ENCODE measurements at regions not wholly inside any gene's neighbourhood (a gene's known extent, or its start where the extent isn't known, plus 50 kb on each side); places are given as distances from the start of the nearest gene placed in this dataset.
"Not testable (repeated sequence)": the region's sequence is repeated elsewhere in the genome, so short reads cannot be mapped to it uniquely, and the experiment has no call there.

DNA sequence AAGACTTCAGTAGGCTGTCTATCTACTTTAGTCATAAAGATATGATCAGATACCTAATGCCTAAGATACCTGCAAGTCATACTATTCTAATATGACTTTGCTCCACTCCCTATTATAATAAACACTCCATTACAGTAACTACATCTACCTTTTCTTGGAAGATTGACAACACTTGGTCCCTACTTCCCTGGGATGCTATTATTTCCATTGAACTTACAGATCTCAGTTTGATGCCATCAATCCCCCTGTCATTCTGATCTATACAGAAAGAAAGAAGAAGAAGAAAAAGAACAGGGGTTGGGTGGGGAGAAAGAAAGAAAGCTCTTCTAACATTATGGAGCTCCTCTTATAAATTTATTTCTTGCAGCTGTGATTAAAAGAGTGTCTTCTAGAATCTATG is 889.1 kb upstream of the NRXN1 start:
- Mint-ChIP-seq H3K4me1 (ENCODE audit: low read depth in 2 of 2) (no peaks in the 10 kb centered on the region), H3K9me3 (peaks cover 25% of the 10 kb centered on the region), H3K27me3 (no peaks in the 10 kb centered on the region), H3K27ac (no peak overlapping the region), H3K4me3 (no peak overlapping the region), H3K36me3 (peaks cover 4% of the 10 kb centered on the region)
- ATAC-seq = no peak
- no peak for DNase-seq (ENCODE audit: low spot score)

DNA sequence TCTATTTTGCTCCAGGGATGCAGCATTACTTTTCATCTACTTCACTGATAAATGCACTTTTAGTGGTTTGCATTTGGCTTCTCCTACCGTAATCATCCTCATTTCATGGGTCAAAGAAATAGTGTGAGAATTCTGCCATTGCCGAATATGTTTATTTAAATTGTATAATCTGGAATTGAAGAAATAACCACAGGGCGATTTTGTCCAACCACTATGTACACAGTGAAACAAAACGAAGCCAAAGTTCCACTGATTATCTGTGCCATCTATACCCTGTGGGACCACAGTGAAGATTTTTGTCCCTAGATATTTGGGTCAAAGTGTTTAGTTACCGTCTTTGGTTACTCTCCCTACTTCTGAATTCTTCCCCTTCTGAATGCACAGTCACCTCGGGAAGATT is 888.6 kb upstream of the NRXN1 start:
- Mint-ChIP-seq H3K27me3 (no peaks in the 10 kb centered on the region), H3K9me3 (peaks cover 27% of the 10 kb centered on the region), H3K27ac (no peak overlapping the region), H3K4me1 (ENCODE audit: low read depth in 2 of 2) (no peaks in the 10 kb centered on the region), H3K36me3 (peaks cover 1% of the 10 kb centered on the region), H3K4me3 (no peak overlapping the region)
- ATAC-seq (no peak), DNase-seq (ENCODE audit: low spot score) (no peak)

- DNase-seq (ENCODE audit: low spot score) (no peak), ATAC-seq (no peak)
- H3K36me3 Mint-ChIP-seq = peaks cover 1% of the 10 kb centered on the region
- H3K27ac Mint-ChIP-seq = no peak overlapping the region
- peaks cover 23% of the 10 kb centered on the region for H3K9me3 Mint-ChIP-seq
- no peaks in the 10 kb centered on the region for H3K4me1 Mint-ChIP-seq (ENCODE audit: low read depth in 2 of 2)
- H3K27me3 Mint-ChIP-seq = no peaks in the 10 kb centered on the region
- no peak overlapping the region for H3K4me3 Mint-ChIP-seq
Measured at GRCh38 chr2:51919395-51919794, 887.5 kb upstream of the NRXN1 start.

DNA sequence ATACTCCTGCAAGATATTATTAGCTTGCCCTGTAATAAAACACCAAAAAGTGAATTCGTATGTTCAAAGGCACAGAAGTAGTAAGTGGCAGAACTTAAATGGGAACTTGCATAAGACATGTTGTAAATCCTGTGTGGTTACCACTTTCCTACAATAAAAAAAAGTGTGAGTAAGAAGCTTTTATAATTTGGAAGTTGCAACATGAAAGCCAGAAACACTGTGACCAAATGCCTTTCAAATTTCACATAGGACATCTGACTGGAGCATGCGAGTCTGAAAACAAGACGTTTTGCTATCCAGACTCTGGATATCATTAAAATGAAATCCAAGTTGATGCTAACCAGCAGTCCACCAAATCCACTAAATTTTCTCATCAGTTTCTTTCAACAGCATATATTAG is 886.2 kb upstream of the NRXN1 start:
- Mint-ChIP-seq H3K36me3 (peaks cover 7% of the 10 kb centered on the region), H3K9me3 (peaks cover 26% of the 10 kb centered on the region), H3K27me3 (no peaks in the 10 kb centered on the region), H3K4me1 (ENCODE audit: low read depth in 2 of 2) (no peaks in the 10 kb centered on the region), H3K4me3 (no peak overlapping the region), H3K27ac (no peak overlapping the region)
- DNase-seq (ENCODE audit: low spot score) (no peak), ATAC-seq (no peak)

GRCh38 chr2:51903728-51904127 is 871.8 kb upstream of the NRXN1 start:
- H3K9me3 Mint-ChIP-seq = peaks cover 19% of the 10 kb centered on the region
- no peak for DNase-seq (ENCODE audit: low spot score)
- no peaks in the 10 kb centered on the region for H3K4me1 Mint-ChIP-seq (ENCODE audit: low read depth in 2 of 2)

GRCh38 chr2:51899643-51900042 is 867.7 kb upstream of the NRXN1 start:
- Mint-ChIP-seq H3K27me3 (no peaks in the 10 kb centered on the region), H3K4me3 (no peak overlapping the region), H3K4me1 (ENCODE audit: low read depth in 2 of 2) (no peaks in the 10 kb centered on the region), H3K36me3 (no peaks in the 10 kb centered on the region), H3K9me3 (peaks cover 11% of the 10 kb centered on the region), H3K27ac (no peak overlapping the region)
- DNase-seq (ENCODE audit: low spot score) = no peak
- ATAC-seq = no peak

More at GRCh38 chr2:51903728-51904127, 871.8 kb upstream of the NRXN1 start:
- H3K36me3 Mint-ChIP-seq = no peaks in the 10 kb centered on the region
- ATAC-seq = no peak
- H3K27ac Mint-ChIP-seq = no peak overlapping the region
- H3K27me3 Mint-ChIP-seq = no peaks in the 10 kb centered on the region
- H3K4me3 Mint-ChIP-seq = no peak overlapping the region

GRCh38 chr2:51894584-51894983 is 862.7 kb upstream of the NRXN1 start:
- H3K27ac Mint-ChIP-seq; H3K27me3 Mint-ChIP-seq; H3K4me1 Mint-ChIP-seq (ENCODE audit: low read depth in 2 of 2); H3K36me3 Mint-ChIP-seq; DNase-seq (ENCODE audit: low spot score); H3K4me3 Mint-ChIP-seq; ATAC-seq: not testable (repeated sequence)
- peaks cover 24% of the 10 kb centered on the region for H3K9me3 Mint-ChIP-seq

DNA sequence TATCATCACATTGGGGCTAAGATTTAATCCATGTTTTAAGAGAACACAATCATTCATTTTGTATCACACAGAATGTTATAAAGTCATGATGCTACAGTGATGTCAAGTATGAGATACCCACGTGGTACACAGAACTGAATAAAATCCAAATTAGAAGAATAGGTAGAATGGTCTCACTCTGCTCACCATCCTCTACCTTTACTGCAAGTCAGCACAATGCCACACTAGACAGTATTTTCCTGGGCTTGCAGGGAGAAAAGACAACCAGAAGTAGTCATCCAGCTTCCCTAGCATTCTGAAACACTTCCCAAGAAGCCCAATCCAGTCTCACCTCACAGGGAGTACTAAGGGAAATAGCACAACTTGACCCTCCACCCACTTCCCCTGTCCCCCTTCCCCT is 856.2 kb upstream of the NRXN1 start:
- no peaks in the 10 kb centered on the region for H3K4me1 Mint-ChIP-seq (ENCODE audit: low read depth in 2 of 2)
- no peak overlapping the region for H3K4me3 Mint-ChIP-seq
- no peak for ATAC-seq

GRCh38 chr2:51881673-51882072 is 849.7 kb upstream of the NRXN1 start:
- Mint-ChIP-seq H3K4me1 (ENCODE audit: low read depth in 2 of 2) (no peaks in the 10 kb centered on the region), H3K4me3 (no peak overlapping the region), H3K27me3 (no peaks in the 10 kb centered on the region), H3K27ac (no peak overlapping the region), H3K36me3 (peaks cover 4% of the 10 kb centered on the region), H3K9me3 (peaks cover 32% of the 10 kb centered on the region)
- DNase-seq (ENCODE audit: low spot score) = no peak
- ATAC-seq = no peak

More for the DNA sequence above, 856.2 kb upstream of the NRXN1 start:
- Mint-ChIP-seq H3K27me3 (no peaks in the 10 kb centered on the region), H3K9me3 (peaks cover 24% of the 10 kb centered on the region), H3K36me3 (peaks cover 9% of the 10 kb centered on the region), H3K27ac (no peak overlapping the region)
- DNase-seq (ENCODE audit: low spot score) = no peak

DNA sequence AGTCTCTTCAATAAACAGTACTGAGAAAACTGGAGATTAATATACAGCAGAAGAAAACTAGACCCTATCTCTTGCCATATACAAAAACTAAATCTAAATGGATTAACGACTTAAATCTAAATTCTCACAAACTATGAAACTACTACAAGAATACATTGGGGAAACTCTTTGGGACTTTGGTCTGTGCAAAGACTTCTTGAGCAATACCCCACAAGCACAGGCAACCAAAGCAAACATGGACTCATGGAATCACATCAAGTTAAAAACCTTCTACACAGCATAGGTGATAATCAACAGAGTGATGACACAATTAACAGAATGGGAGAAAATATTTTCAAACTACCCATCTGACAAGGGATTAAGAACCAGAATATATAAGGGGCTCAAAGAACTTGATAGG is 848.2 kb upstream of the NRXN1 start:
- Mint-ChIP-seq H3K4me1 (ENCODE audit: low read depth in 2 of 2) (no peaks in the 10 kb centered on the region), H3K36me3 (no peaks in the 10 kb centered on the region), H3K9me3 (peaks cover 24% of the 10 kb centered on the region), H3K27ac (no peak overlapping the region), H3K27me3 (no peaks in the 10 kb centered on the region), H3K4me3 (no peak overlapping the region)
- ATAC-seq = no peak
- DNase-seq (ENCODE audit: low spot score) = no peak

DNA sequence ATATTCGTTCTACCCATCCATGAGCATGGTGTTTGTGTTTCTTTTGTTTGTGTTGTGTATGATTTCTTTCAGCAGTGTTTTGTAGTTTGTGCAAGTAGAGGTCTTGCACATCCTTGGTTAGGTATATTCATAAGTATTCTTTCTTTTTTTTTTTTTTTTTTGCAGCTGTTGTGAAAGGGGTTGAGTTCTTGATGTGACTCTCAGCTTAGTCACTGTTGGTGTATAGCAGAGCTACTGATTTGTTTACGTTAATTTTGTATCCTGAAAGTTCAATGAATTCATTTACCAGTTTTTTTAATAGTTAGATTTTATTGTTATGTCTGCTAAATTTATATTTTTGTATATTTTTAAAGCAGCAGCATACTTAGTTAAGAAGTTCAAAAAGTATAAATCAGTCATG is 834.4 kb upstream of the NRXN1 start:
- Mint-ChIP-seq H3K27ac (no peak overlapping the region), H3K27me3 (no peaks in the 10 kb centered on the region), H3K9me3 (peaks cover 6% of the 10 kb centered on the region), H3K4me3 (no peak overlapping the region), H3K36me3 (no peaks in the 10 kb centered on the region), H3K4me1 (ENCODE audit: low read depth in 2 of 2) (no peaks in the 10 kb centered on the region)
- no peak for DNase-seq (ENCODE audit: low spot score)
- no peak for ATAC-seq

- no peak overlapping the region for H3K27ac Mint-ChIP-seq
- H3K27me3 Mint-ChIP-seq = no peaks in the 10 kb centered on the region
- no peaks in the 10 kb centered on the region for H3K36me3 Mint-ChIP-seq
- no peaks in the 10 kb centered on the region for H3K4me1 Mint-ChIP-seq (ENCODE audit: low read depth in 2 of 2)
- H3K9me3 Mint-ChIP-seq = peaks cover 8% of the 10 kb centered on the region
- no peak overlapping the region for H3K4me3 Mint-ChIP-seq
- ATAC-seq (no peak), DNase-seq (ENCODE audit: low spot score) (no peak)
Measured at GRCh38 chr2:51859260-51859659, 827.3 kb upstream of the NRXN1 start.

- Mint-ChIP-seq H3K27ac (no peak overlapping the region), H3K27me3 (no peaks in the 10 kb centered on the region), H3K4me1 (ENCODE audit: low read depth in 2 of 2) (no peaks in the 10 kb centered on the region), H3K9me3 (peaks cover 8% of the 10 kb centered on the region), H3K36me3 (no peaks in the 10 kb centered on the region), H3K4me3 (no peak overlapping the region)
- no peak for ATAC-seq
- DNase-seq (ENCODE audit: low spot score) = no peak
Measured at GRCh38 chr2:51855683-51856082, 823.8 kb upstream of the NRXN1 start.

DNA sequence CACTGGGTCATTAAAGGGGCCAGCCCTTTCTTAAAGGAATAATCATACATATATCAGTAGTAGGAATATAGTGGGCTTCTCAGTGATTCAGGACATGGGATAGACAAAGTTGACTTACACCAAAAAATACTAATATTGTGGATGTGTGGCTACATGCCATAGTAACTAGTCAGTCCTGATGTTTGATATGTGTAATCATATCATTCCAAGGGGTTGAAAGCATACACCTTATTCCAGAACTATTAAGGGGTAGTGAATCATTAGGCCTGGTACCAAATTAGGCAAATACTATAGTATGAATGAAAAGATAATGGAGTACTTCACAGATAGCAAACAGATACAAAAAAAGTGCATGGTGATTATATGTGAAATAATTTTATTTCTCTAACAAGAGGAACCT is 814.9 kb upstream of the NRXN1 start:
- no peak overlapping the region for H3K4me3 Mint-ChIP-seq
- no peak overlapping the region for H3K27ac Mint-ChIP-seq
- no peaks in the 10 kb centered on the region for H3K27me3 Mint-ChIP-seq
- H3K4me1 Mint-ChIP-seq (ENCODE audit: low read depth in 2 of 2) = no peaks in the 10 kb centered on the region
- no peak for DNase-seq (ENCODE audit: low spot score)
- no peak for ATAC-seq
- H3K9me3 Mint-ChIP-seq = peaks cover 23% of the 10 kb centered on the region
- no peaks in the 10 kb centered on the region for H3K36me3 Mint-ChIP-seq

GRCh38 chr2:51846018-51846417 is 814.1 kb upstream of the NRXN1 start:
- Mint-ChIP-seq H3K27ac (no peak overlapping the region), H3K4me3 (no peak overlapping the region), H3K27me3 (no peaks in the 10 kb centered on the region), H3K4me1 (ENCODE audit: low read depth in 2 of 2) (no peaks in the 10 kb centered on the region), H3K9me3 (peaks cover 28% of the 10 kb centered on the region), H3K36me3 (peaks cover 4% of the 10 kb centered on the region)
- ATAC-seq (no peak), DNase-seq (ENCODE audit: low spot score) (no peak)

All from natural killer cell treated with Interleukin-12 subunit alpha and Interleukin-12 subunit beta and Interleukin-15 and Interleukin-18, amount 100 ng/mL, for 72 hours (primary cell).